ENCODE measurements at regions not wholly inside any gene's neighbourhood (a gene's known extent, or its start where the extent isn't known, plus 50 kb on each side); places are given as distances from the start of the nearest gene placed in this dataset.

DNA sequence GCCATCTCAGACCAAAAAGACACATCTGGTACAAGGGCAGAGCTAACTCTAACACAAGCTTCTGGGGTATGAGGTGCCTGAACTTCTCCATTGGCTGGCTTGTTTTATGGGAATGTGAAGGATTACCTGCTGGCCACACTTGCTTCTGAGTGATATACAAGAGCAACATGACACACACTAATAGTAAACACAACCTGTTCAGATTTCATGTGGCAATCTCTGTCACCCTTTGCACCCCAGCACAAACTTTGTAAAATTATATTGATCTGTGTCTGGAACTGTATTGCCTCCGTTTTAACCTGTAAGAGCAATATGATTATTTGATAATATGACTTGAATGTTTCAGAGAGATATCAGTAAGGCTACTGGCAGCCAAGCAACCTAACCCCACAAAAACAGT, 276.7 kb downstream of the CCDC85A start:
- H3K4me1 ChIP-seq (ENCODE audit: low read length): no peaks in the 10 kb centered on the region
- H3K4me3 ChIP-seq (ENCODE audit: low read length): no peak overlapping the region
- 0 out of 2 replicates have a peak, but pooled peaks cover 3% of the 10 kb centered on the region for H3K9me2 ChIP-seq (replicated peaks; ENCODE audit: insufficient read depth, low read length)
- no peak for DNase-seq
- no peak overlapping the region for H3K4me2 ChIP-seq (ENCODE audit: low read depth, low read length, poor library complexity, severe bottlenecking)
- H3K9ac ChIP-seq (ENCODE audit: low read length): no peak overlapping the region
- no peak overlapping the region for H3K27ac ChIP-seq (ENCODE audit: low read length)
- H3K27me3 ChIP-seq (ENCODE audit: low read length): no peaks in the 10 kb centered on the region
- H3K36me3 ChIP-seq (ENCODE audit: insufficient read depth, low read length): no peaks in the 10 kb centered on the region
- H4K20me1 ChIP-seq (ENCODE audit: insufficient read depth, low read depth, low read length): no peaks in the 10 kb centered on the region
- H3K9me3 ChIP-seq (ENCODE audit: low read length): no peaks in the 10 kb centered on the region
- H2AFZ ChIP-seq (ENCODE audit: low read length): no peak overlapping the region
- no peaks in the 10 kb centered on the region for H3K79me2 ChIP-seq (ENCODE audit: low read length)

DNA sequence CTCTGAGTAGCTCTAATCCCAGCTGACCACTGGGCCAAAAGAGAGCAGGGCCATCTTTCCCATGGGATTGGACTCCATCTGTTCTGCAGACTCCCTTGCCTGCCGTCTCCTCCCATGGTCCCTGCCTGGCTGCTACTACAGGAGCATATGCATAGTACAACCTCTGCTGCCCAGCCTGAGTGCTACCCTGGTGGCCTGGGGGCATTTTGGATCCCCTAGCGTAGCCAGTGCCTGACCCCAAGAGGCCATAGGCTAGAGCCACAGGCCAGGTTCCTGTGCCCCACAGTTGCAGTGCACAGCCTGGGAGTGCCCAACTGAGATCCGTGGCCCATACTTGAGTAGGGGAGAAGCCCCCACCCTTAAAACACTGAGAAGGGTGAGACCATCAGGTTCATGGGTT, 280.3 kb downstream of the CCDC85A start:
- Histone ChIP-seq H3K9ac (ENCODE audit: low read length) (no peak overlapping the region), H3K4me3 (ENCODE audit: low read length) (no peak overlapping the region), H4K20me1 (ENCODE audit: insufficient read depth, low read depth, low read length) (no peaks in the 10 kb centered on the region), H3K9me2 (replicated peaks; ENCODE audit: insufficient read depth, low read length) (0 out of 2 replicates have a peak, but pooled peaks cover 3% of the 10 kb centered on the region), H3K9me3 (ENCODE audit: low read length) (no peaks in the 10 kb centered on the region), H3K79me2 (ENCODE audit: low read length) (no peaks in the 10 kb centered on the region), H3K4me1 (ENCODE audit: low read length) (no peaks in the 10 kb centered on the region), H3K36me3 (ENCODE audit: insufficient read depth, low read length) (no peaks in the 10 kb centered on the region), H3K27ac (ENCODE audit: low read length) (no peak overlapping the region), H3K27me3 (ENCODE audit: low read length) (no peaks in the 10 kb centered on the region), H2AFZ (ENCODE audit: low read length) (no peak overlapping the region), H3K4me2 (ENCODE audit: low read depth, low read length, poor library complexity, severe bottlenecking) (no peak overlapping the region)
- DNase-seq: no peak

DNA sequence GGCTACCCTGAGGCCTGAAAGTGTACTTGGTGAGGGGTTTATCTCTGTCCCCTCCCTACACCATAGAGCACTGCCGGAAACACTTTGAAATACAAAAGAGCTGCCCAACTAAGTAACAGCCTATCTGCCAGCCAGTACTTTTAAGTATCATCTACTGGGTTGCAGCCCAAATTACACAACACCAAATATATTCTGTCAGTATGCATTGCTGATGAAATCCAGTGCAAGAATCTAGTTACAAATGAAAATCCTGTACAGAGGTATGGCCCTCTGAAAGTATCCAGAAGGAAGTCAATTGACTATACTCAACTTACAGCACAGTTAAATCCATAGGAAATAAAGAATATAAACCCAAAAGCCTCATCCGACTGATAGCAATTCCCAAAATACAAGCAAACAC, 280.8 kb downstream of the CCDC85A start:
- H3K27ac ChIP-seq (ENCODE audit: low read length): no peak overlapping the region
- H3K9ac ChIP-seq (ENCODE audit: low read length): no peak overlapping the region
- H3K9me2 ChIP-seq (replicated peaks; ENCODE audit: insufficient read depth, low read length): no peaks in the 10 kb centered on the region
- H3K36me3 ChIP-seq (ENCODE audit: insufficient read depth, low read length): no peaks in the 10 kb centered on the region
- no peaks in the 10 kb centered on the region for H4K20me1 ChIP-seq (ENCODE audit: insufficient read depth, low read depth, low read length)
- no peaks in the 10 kb centered on the region for H3K79me2 ChIP-seq (ENCODE audit: low read length)
- H3K4me2 ChIP-seq (ENCODE audit: low read depth, low read length, poor library complexity, severe bottlenecking): no peak overlapping the region
- no peak for DNase-seq
- no peaks in the 10 kb centered on the region for H3K9me3 ChIP-seq (ENCODE audit: low read length)
- no peak overlapping the region for H2AFZ ChIP-seq (ENCODE audit: low read length)
- no peaks in the 10 kb centered on the region for H3K27me3 ChIP-seq (ENCODE audit: low read length)
- H3K4me3 ChIP-seq (ENCODE audit: low read length): no peak overlapping the region
- no peaks in the 10 kb centered on the region for H3K4me1 ChIP-seq (ENCODE audit: low read length)

DNA sequence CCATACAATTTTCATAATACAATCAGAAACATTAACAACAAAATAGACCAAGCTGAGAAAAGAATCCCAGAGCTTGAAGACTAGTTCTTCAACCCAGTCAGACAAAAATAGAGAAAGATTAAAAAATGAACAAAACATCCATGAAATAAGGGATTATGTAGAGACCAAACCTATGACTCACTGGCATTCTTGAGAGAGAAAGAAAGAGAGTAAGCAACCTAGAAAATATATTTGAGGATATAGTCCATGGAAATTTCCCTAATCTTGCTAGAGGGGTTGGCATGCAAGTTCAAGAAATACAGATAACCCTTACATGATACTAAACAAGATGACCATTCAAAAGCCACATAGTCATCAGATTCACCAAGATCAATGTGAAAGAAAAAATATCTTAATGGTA, 281.7 kb downstream of the CCDC85A start:
- Histone ChIP-seq H3K36me3 (ENCODE audit: insufficient read depth, low read length) (no peaks in the 10 kb centered on the region), H3K27me3 (ENCODE audit: low read length) (no peaks in the 10 kb centered on the region), H3K4me1 (ENCODE audit: low read length) (no peaks in the 10 kb centered on the region), H3K4me3 (ENCODE audit: low read length) (no peak overlapping the region), H3K79me2 (ENCODE audit: low read length) (no peaks in the 10 kb centered on the region), H3K9me2 (replicated peaks; ENCODE audit: insufficient read depth, low read length) (no peaks in the 10 kb centered on the region), H3K4me2 (ENCODE audit: low read depth, low read length, poor library complexity, severe bottlenecking) (no peak overlapping the region), H3K9ac (ENCODE audit: low read length) (no peak overlapping the region), H3K27ac (ENCODE audit: low read length) (no peak overlapping the region), H4K20me1 (ENCODE audit: insufficient read depth, low read depth, low read length) (no peaks in the 10 kb centered on the region), H3K9me3 (ENCODE audit: low read length) (no peaks in the 10 kb centered on the region), H2AFZ (ENCODE audit: low read length) (no peak overlapping the region)
- DNase-seq: no peak

DNA sequence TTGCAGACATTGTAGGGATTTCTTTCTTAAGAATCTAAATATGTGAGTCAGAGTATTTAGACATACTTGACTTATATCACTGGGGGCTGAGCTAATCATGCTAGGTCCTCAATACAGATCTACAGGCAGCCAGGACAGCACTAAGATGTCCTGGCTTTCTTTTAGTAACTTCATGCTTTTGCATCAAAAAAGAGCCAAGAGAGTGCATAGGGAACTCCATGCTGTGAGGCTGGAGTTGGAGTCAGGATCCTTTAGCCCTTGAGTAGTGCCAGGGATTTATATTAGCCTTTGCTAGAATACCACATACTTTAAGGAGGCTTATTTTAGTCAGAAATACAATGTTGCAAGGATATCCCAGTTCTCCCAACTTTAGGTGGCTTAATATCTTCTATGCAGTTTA, 289.7 kb downstream of the CCDC85A start:
- Histone ChIP-seq H3K4me2 (ENCODE audit: low read depth, low read length, poor library complexity, severe bottlenecking) (no peak overlapping the region), H3K4me1 (ENCODE audit: low read length) (no peaks in the 10 kb centered on the region), H3K9me2 (replicated peaks; ENCODE audit: insufficient read depth, low read length) (no peaks in the 10 kb centered on the region), H3K27ac (ENCODE audit: low read length) (no peak overlapping the region), H3K9ac (ENCODE audit: low read length) (no peak overlapping the region), H3K79me2 (ENCODE audit: low read length) (no peaks in the 10 kb centered on the region), H2AFZ (ENCODE audit: low read length) (no peak overlapping the region), H3K36me3 (ENCODE audit: insufficient read depth, low read length) (no peaks in the 10 kb centered on the region), H4K20me1 (ENCODE audit: insufficient read depth, low read depth, low read length) (no peaks in the 10 kb centered on the region), H3K4me3 (ENCODE audit: low read length) (no peak overlapping the region), H3K9me3 (ENCODE audit: low read length) (no peaks in the 10 kb centered on the region), H3K27me3 (ENCODE audit: low read length) (no peaks in the 10 kb centered on the region)
- no peak for DNase-seq

DNA sequence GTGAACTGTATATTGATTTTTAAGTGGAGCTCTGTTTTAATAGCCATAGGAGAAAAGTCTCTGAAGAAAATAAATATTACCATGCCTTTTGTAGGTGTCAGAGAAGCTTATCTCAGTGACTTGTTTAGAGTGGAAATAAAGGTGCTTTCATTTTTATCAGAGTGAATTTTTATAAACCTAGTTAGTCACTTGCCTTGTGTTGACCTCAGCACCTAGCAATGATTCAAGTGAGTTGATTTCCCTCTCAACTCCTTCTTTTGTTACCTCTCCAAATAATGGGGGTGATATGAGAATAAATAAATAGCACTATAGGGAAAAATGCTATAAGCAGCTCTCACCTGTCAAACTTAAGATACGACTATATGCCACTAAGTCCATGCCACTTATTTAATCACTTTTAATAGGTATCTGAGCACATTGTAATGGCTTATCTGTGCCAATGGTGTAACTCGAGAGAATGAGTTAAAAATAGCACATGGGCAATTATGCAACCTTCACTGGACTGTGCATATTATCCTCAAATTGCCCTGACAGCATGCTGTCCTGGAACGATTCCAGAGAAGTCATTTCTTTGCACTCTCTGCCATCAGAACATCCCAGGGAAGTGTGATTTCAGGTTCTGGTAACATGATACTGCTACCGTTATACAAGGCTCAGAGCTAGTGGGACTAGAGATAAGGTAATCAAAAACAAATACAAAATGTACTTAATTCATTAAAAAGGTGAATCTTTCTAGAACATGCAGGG, 290.8 kb downstream of the CCDC85A start:
- no peak overlapping the region for H3K4me3 ChIP-seq (ENCODE audit: low read length)
- no peaks in the 10 kb centered on the region for H3K36me3 ChIP-seq (ENCODE audit: insufficient read depth, low read length)
- H3K27me3 ChIP-seq (ENCODE audit: low read length): no peaks in the 10 kb centered on the region
- no peaks in the 10 kb centered on the region for H3K4me1 ChIP-seq (ENCODE audit: low read length)
- DNase-seq: no peak
- H4K20me1 ChIP-seq (ENCODE audit: insufficient read depth, low read depth, low read length): no peaks in the 10 kb centered on the region
- no peak overlapping the region for H3K9ac ChIP-seq (ENCODE audit: low read length)
- H3K79me2 ChIP-seq (ENCODE audit: low read length): no peaks in the 10 kb centered on the region
- H3K4me2 ChIP-seq (ENCODE audit: low read depth, low read length, poor library complexity, severe bottlenecking): no peak overlapping the region
- H3K9me2 ChIP-seq (replicated peaks; ENCODE audit: insufficient read depth, low read length): no peaks in the 10 kb centered on the region
- H3K27ac ChIP-seq (ENCODE audit: low read length): no peak overlapping the region
- no peaks in the 10 kb centered on the region for H3K9me3 ChIP-seq (ENCODE audit: low read length)
- H2AFZ ChIP-seq (ENCODE audit: low read length): no peak overlapping the region

DNA sequence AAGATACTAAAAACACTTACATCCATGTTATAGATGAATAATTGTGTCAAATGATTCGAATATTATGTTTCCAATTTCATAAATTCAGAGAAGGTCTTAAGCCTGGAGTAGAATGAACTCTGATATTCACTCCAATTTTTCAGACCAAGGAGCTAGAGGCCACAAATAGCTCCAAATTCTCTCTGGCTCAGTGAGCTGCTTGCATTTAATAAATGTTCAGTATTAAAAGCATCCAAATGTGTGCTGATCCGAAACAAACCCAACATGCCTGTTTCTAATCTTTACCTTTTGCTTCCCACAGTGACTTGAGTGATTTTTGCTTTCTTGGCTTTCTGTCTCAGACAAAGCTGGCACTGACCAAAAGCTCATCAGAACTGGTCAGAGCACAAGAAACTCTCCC, 291.4 kb downstream of the CCDC85A start:
- no peak overlapping the region for H3K4me3 ChIP-seq (ENCODE audit: low read length)
- no peaks in the 10 kb centered on the region for H3K36me3 ChIP-seq (ENCODE audit: insufficient read depth, low read length)
- H3K79me2 ChIP-seq (ENCODE audit: low read length): no peaks in the 10 kb centered on the region
- no peak overlapping the region for H3K9ac ChIP-seq (ENCODE audit: low read length)
- no peaks in the 10 kb centered on the region for H3K27me3 ChIP-seq (ENCODE audit: low read length)
- no peak overlapping the region for H3K27ac ChIP-seq (ENCODE audit: low read length)
- H3K4me2 ChIP-seq (ENCODE audit: low read depth, low read length, poor library complexity, severe bottlenecking): no peak overlapping the region
- H3K9me2 ChIP-seq (replicated peaks; ENCODE audit: insufficient read depth, low read length): no peaks in the 10 kb centered on the region
- DNase-seq: no peak
- no peak overlapping the region for H2AFZ ChIP-seq (ENCODE audit: low read length)
- no peaks in the 10 kb centered on the region for H3K9me3 ChIP-seq (ENCODE audit: low read length)
- H4K20me1 ChIP-seq (ENCODE audit: insufficient read depth, low read depth, low read length): no peaks in the 10 kb centered on the region
- no peaks in the 10 kb centered on the region for H3K4me1 ChIP-seq (ENCODE audit: low read length)

DNA sequence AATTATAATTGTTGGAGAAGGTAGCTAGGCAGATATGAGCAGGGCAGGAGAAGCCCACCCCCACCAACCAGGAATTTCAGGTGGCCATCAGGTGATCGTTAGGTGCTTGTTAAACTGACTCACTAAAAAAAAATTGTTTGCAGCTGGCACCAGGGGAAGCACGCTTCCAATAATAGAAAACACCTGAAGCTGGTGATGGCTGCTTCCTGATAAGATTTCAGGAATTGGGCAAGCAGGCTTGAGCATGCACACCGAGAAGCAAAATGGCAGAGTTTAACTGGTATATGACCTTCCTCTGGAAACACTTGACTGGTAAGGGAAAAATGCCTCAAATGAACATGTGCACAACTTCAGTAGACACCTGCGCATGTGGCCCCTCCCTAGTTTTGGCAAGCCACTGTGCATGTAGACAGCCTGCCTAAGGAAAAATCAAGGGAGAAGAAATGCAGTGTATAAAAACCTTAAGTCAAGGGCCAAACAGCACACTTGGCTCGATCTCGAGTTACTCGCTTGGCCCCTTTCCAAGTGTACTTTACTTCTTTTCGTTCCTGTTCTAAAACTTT, 292.8 kb downstream of the CCDC85A start:
- H2AFZ ChIP-seq (ENCODE audit: low read length): no peak overlapping the region
- H3K9me3 ChIP-seq (ENCODE audit: low read length): no peaks in the 10 kb centered on the region
- DNase-seq: no peak

More for the DNA sequence above, 292.8 kb downstream of the CCDC85A start:
- Histone ChIP-seq H3K9ac (ENCODE audit: low read length) (no peak overlapping the region), H4K20me1 (ENCODE audit: insufficient read depth, low read depth, low read length) (no peaks in the 10 kb centered on the region), H3K4me1 (ENCODE audit: low read length) (no peaks in the 10 kb centered on the region), H3K27ac (ENCODE audit: low read length) (no peak overlapping the region), H3K4me3 (ENCODE audit: low read length) (no peak overlapping the region), H3K36me3 (ENCODE audit: insufficient read depth, low read length) (no peaks in the 10 kb centered on the region), H3K27me3 (ENCODE audit: low read length) (no peaks in the 10 kb centered on the region), H3K9me2 (replicated peaks; ENCODE audit: insufficient read depth, low read length) (no peaks in the 10 kb centered on the region), H3K79me2 (ENCODE audit: low read length) (no peaks in the 10 kb centered on the region), H3K4me2 (ENCODE audit: low read depth, low read length, poor library complexity, severe bottlenecking) (no peak overlapping the region)

Data from Karpas-422 (cell line).